GM12873 (cell line): ENCODE measurements at regions not wholly inside any gene's neighbourhood (a gene's known extent, or its start where the extent isn't known, plus 50 kb on each side); places are given as distances from the start of the nearest gene placed in this dataset.

Experiments
- TF ChIP-seq, protein P1 (sequence below): IDR thresholded peaks from 2 replicates; pipeline ENCODE4 v1.5.1; 2012; ENCODE audit warnings: low read depth, mild to moderate bottlenecking, moderate library complexity, low read length, control low read depth; ENCODE audit not compliant: insufficient read depth; ENCODE audit errors: missing control alignments

DNA sequence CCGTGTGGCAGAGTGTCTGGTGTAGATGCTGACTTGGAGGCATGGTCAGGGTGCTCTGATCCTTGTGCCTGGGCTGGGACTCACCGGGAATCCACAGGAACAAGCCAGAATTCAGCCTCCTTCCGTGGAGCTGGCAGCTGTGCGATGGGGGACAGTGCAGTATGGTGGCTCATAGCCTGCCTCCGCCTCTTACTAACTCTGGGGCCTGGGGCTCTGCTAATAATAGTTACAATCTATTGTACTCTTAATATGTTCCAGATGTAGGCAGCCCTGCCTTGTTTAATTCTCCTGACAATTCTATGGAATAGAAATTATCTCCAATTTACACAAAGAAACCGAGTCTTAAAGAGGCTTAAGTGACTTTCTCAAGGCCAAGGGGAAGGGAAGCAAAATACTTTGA is 77.6 kb downstream of the PCDH1 start:
- TF ChIP-seq, protein P1, sequence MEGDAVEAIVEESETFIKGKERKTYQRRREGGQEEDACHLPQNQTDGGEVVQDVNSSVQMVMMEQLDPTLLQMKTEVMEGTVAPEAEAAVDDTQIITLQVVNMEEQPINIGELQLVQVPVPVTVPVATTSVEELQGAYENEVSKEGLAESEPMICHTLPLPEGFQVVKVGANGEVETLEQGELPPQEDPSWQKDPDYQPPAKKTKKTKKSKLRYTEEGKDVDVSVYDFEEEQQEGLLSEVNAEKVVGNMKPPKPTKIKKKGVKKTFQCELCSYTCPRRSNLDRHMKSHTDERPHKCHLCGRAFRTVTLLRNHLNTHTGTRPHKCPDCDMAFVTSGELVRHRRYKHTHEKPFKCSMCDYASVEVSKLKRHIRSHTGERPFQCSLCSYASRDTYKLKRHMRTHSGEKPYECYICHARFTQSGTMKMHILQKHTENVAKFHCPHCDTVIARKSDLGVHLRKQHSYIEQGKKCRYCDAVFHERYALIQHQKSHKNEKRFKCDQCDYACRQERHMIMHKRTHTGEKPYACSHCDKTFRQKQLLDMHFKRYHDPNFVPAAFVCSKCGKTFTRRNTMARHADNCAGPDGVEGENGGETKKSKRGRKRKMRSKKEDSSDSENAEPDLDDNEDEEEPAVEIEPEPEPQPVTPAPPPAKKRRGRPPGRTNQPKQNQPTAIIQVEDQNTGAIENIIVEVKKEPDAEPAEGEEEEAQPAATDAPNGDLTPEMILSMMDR = no peak

GRCh38 chr5:141799507-141800167 is 78.6 kb downstream of the PCDH1 start:
- TF ChIP-seq, protein P1 = no peak

DNA sequence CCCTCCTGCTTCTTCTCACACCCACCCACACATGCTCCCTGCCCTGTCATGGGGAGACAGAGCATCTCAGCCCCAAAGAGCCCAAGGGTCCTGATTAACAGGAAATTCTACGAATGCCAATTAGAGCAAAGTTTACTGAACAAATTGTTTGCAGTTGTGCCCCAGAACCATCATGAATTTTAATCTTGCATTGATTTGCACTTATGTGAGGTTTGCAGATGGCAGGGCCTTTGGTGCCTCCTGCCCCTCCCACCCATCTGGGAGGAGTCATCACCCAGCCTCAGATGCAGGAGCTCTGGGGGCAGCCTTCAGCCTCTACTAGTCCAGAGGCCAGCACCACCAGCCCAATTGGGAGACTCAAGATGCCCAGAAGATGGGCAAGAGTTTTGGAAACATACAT is 80.8 kb downstream of the PCDH1 start:
- TF ChIP-seq, protein P1 = no peak

DNA sequence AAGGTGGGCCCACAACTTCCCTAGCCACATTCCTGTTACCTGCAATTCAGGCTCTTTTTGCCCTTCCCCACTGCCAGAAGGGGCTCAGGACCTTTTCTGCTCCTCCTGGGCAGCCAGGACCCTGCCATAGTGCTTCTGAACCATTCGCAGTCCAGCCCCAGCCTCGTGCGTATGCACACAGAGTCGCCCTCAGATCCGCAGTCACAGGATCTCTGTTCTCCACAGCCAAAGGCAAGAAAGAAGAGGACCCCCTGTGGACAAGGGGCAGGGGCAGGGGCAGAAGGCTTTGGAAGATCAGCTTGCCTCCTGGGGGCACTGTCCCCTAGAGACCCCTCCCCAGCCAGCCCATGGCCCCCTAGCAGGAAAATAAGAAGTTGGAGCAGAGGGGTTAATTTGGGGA is 82.8 kb downstream of the PCDH1 start:
- TF ChIP-seq, protein P1 = no peak

- TF ChIP-seq, protein P1 = no peak
These were observed 84.3 kb downstream of the PCDH1 start for GRCh38 chr5:141793881-141794280.

DNA sequence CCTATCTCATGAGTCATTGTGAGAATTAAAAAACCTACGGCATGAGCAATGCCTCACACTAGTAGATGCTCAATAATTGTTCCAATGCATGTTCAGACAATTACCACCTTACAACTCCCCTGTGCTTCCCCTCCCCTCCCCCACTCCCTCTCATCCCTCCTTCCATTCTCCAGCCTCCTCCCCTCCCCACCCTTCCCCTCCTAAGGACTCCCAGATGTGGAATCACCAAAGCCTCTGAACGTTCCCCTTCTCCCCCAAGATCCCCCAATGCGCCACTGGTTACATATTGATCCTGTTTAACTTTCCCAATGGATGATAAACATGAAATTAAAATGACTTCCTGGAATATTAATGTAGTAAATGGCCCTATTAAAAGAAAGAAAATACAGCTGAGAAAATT is 84.8 kb downstream of the PCDH1 start:
- TF ChIP-seq, protein P1 = no peak

DNA sequence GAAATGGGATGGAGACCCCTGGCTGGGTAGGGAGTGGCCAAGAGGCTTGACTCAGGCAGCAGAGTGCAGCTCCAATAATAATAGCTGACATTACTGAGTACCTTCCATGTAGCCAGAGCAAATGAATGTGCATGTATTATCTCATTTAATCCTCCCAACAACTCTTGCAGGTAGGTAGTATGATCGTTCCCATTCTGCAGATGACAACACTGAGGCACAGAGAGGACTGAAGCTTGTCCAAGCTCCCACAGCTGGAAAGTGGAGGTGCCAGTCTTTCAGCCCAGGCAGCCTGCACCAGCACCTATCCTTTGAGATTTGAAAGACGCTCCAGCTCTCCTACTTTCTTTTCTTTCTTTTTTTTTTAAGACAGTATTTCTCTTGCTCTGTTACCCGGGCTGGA is 87.6 kb downstream of the PCDH1 start:
- TF ChIP-seq, protein P1 = no peak
